8988T (cell line): ENCODE measurements at regions not wholly inside any gene's neighbourhood (a gene's known extent, or its start where the extent isn't known, plus 50 kb on each side); places are given as distances from the start of the nearest gene placed in this dataset.
"Not testable (repeated sequence)": the region's sequence is repeated elsewhere in the genome, so short reads cannot be mapped to it uniquely, and the experiment has no call there.

Source experiments
- DNase-seq: peaks from one replicate; pipeline ENCODE4 v3.0.0; 2011

- no peak for DNase-seq
Observed at GRCh38 chr9:40928803-40929487, 199.5 kb downstream of the FOXD4L6 start.

- DNase-seq = no peak
Observed at GRCh38 chr9:40927851-40928802, 200.4 kb downstream of the FOXD4L6 start.

- DNase-seq = no peak
Observed at GRCh38 chr9:40927260-40927631, 201.2 kb downstream of the FOXD4L6 start.

GRCh38 chr9:40926404-40927259 lies 201.8 kb downstream of the FOXD4L6 start:
- no peak for DNase-seq

GRCh38 chr9:40925149-40925548 lies 203.3 kb downstream of the FOXD4L6 start:
- DNase-seq = no peak

- not testable (repeated sequence) for DNase-seq
Observed at GRCh38 chr9:40916399-40916783, 212.1 kb downstream of the FOXD4L6 start.

GRCh38 chr9:40915660-40916398 lies 212.7 kb downstream of the FOXD4L6 start:
- DNase-seq = not testable (repeated sequence)

- no peak for DNase-seq
Observed at GRCh38 chr9:40914772-40915659, 213.5 kb downstream of the FOXD4L6 start.

- DNase-seq = no peak
Observed at GRCh38 chr9:40913928-40914673, 214.4 kb downstream of the FOXD4L6 start.

GRCh38 chr9:40913096-40913719 lies 215.3 kb downstream of the FOXD4L6 start:
- DNase-seq = no peak

GRCh38 chr9:40912679-40913078 lies 215.8 kb downstream of the FOXD4L6 start:
- not testable (repeated sequence) for DNase-seq

GRCh38 chr9:40911647-40912046 lies 216.8 kb downstream of the FOXD4L6 start:
- DNase-seq = no peak

GRCh38 chr9:40910995-40911394 lies 217.5 kb downstream of the FOXD4L6 start:
- DNase-seq = not testable (repeated sequence)

- no peak for DNase-seq
Observed at GRCh38 chr9:40909821-40910220, 218.7 kb downstream of the FOXD4L6 start.

- not testable (repeated sequence) for DNase-seq
Observed at GRCh38 chr9:40909111-40909510, 219.4 kb downstream of the FOXD4L6 start.

GRCh38 chr9:40907657-40908624 lies 220.5 kb downstream of the FOXD4L6 start:
- DNase-seq = no peak

GRCh38 chr9:40906879-40907278 lies 221.6 kb downstream of the FOXD4L6 start:
- DNase-seq = not testable (repeated sequence)

- not testable (repeated sequence) for DNase-seq
Observed at GRCh38 chr9:40892315-40892714, 236.2 kb downstream of the FOXD4L6 start.

GRCh38 chr9:40885858-40886257 lies 242.6 kb downstream of the FOXD4L6 start:
- DNase-seq = not testable (repeated sequence)
